ENCODE measurements at regions not wholly inside any gene's neighbourhood (a gene's known extent, or its start where the extent isn't known, plus 50 kb on each side); places are given as distances from the start of the nearest gene placed in this dataset.
"Not testable (repeated sequence)": the region's sequence is repeated elsewhere in the genome, so short reads cannot be mapped to it uniquely, and the experiment has no call there.

GRCh38 chr5:16291894-16292293 is 112.3 kb upstream of the MARCHF11 start:
- DNase-seq = no peak

GRCh38 chr5:16291474-16291873 is 111.9 kb upstream of the MARCHF11 start:
- DNase-seq = no peak

GRCh38 chr5:16283791-16284190 is 104.2 kb upstream of the MARCHF11 start:
- DNase-seq = no peak

GRCh38 chr5:16276859-16277258 is 97.3 kb upstream of the MARCHF11 start:
- DNase-seq = not testable (repeated sequence)

- DNase-seq = peak; percentile 78
These were observed 92.3 kb upstream of the MARCHF11 start for GRCh38 chr5:16271851-16272250.

- no peak for DNase-seq
These were observed 85.5 kb upstream of the MARCHF11 start for GRCh38 chr5:16265141-16265540.

- no peak for DNase-seq
These were observed 80.4 kb upstream of the MARCHF11 start for GRCh38 chr5:16260000-16260399.

- DNase-seq = no peak
These were observed 74.3 kb upstream of the MARCHF11 start for GRCh38 chr5:16253856-16254255.

- no peak for DNase-seq
These were observed 66.4 kb upstream of the MARCHF11 start for GRCh38 chr5:16245956-16246355.

GRCh38 chr5:16245249-16245648 is 65.7 kb upstream of the MARCHF11 start:
- DNase-seq = no peak

- no peak for DNase-seq
These were observed 58.4 kb upstream of the MARCHF11 start for GRCh38 chr5:16238018-16238417.

- DNase-seq = no peak
These were observed 55.0 kb upstream of the MARCHF11 start for GRCh38 chr5:16234598-16234997.

- DNase-seq = no peak
These were observed 54.1 kb upstream of the MARCHF11 start for GRCh38 chr5:16233730-16234129.

- no peak for DNase-seq
These were observed 49.9 kb upstream of the MARCHF11 start for GRCh38 chr5:16229357-16229940.
